Thoracic aorta (tissue), 2 donors: ENCODE measurements at regions not wholly inside any gene's neighbourhood (a gene's known extent, or its start where the extent isn't known, plus 50 kb on each side); places are given as distances from the start of the nearest gene placed in this dataset.

ENCODE experiments used
- ATAC-seq: fragments of 150-250 bp; one replicate; pipeline ENCODE4 v1.8.0; 2017; ENCODE audit warnings: low read depth; ENCODE audit not compliant: insufficient number of reproducible peaks, low FRiP score
- DNase-seq: peaks from one replicate; pipeline ENCODE4 v3.0.0-alpha.2; 2020; ENCODE audit warnings: low spot score
- H3K27ac ChIP-seq, 2 donors: fragments of 200-600 bp; sonication (generic); 1 replicate in 1 of 2; 2 replicates in 1 of 2; pipeline ENCODE4 v1.5.1; 2016; ENCODE audit warnings: mild to moderate bottlenecking in 2 of 2, moderate library complexity in 2 of 2
- H3K27me3 ChIP-seq: fragments of 200-600 bp; sonication (generic); replicated peaks from 2 replicates; pipeline ENCODE4 v1.6.0; 2016; ENCODE audit warnings: mild to moderate bottlenecking; ENCODE audit not compliant: insufficient read depth
- H3K36me3 ChIP-seq: fragments of 200-600 bp; sonication (generic); one replicate; pipeline ENCODE4 v1.5.1; 2016
- H3K4me1 ChIP-seq, 2 donors: fragments of 200-600 bp; sonication (generic); 1 replicate in 1 of 2; 2 replicates in 1 of 2; pipeline versions ENCODE4 v1.5.1 to v1.6.0; 2016; ENCODE audit warnings: low read depth in 2 of 2, mild to moderate bottlenecking in 1 of 2; ENCODE audit not compliant: control insufficient read depth in 1 of 2
- H3K4me3 ChIP-seq: fragments of 200-600 bp; sonication (generic); 2 replicates; pipeline ENCODE4 v1.5.1; 2016; ENCODE audit warnings: mild to moderate bottlenecking
- H3K9me3 ChIP-seq: fragments of 200-600 bp; sonication (generic); 2 replicates; pipeline ENCODE4 v1.5.1; 2016
- TF ChIP-seq, protein P1 (sequence below): fragments of 200-600 bp; sonication (generic); IDR thresholded peaks from one replicate; pipeline ENCODE4 v1.5.1; 2019; ENCODE audit warnings: antibody characterized with exemption

- Histone ChIP-seq H3K27ac (no peak overlapping the region), H3K36me3 (no peaks in the 10 kb centered on the region), H3K4me1 (no peaks in the 10 kb centered on the region), H3K4me3 (no peak overlapping the region), H3K9me3 (no peaks in the 10 kb centered on the region), H3K27me3 (no peaks in the 10 kb centered on the region)
- ATAC-seq (no peak), DNase-seq (no peak)
- TF ChIP-seq, protein P1, sequence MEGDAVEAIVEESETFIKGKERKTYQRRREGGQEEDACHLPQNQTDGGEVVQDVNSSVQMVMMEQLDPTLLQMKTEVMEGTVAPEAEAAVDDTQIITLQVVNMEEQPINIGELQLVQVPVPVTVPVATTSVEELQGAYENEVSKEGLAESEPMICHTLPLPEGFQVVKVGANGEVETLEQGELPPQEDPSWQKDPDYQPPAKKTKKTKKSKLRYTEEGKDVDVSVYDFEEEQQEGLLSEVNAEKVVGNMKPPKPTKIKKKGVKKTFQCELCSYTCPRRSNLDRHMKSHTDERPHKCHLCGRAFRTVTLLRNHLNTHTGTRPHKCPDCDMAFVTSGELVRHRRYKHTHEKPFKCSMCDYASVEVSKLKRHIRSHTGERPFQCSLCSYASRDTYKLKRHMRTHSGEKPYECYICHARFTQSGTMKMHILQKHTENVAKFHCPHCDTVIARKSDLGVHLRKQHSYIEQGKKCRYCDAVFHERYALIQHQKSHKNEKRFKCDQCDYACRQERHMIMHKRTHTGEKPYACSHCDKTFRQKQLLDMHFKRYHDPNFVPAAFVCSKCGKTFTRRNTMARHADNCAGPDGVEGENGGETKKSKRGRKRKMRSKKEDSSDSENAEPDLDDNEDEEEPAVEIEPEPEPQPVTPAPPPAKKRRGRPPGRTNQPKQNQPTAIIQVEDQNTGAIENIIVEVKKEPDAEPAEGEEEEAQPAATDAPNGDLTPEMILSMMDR: no peak
Observed at GRCh38 chr5:107196500-107197059, 474.2 kb downstream of the EFNA5 start.

DNA sequence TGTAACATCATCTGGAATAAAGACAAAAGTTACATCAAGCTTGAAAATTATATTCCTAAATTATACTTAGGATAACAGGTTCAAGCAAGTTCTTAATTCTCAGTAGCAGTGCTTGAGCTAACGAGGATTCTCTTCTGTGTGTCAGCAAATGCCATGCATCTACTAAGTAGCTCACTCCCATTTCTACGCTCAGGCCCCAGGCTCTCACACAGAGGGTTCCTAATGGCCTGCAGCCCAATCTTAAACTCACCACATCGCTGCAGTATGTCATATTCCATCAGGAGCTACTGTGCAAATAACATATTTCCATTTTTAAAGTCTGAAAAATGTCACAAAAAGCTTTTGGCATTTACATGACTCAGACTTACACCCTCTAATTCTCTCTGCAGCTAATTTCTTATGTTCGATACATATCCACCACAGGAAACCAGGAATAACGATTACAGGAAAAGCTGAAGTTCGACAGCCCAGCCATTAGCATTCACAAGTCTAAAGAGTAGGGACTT lies 474.8 kb downstream of the EFNA5 start:
- Histone ChIP-seq H3K4me1 (no peaks in the 10 kb centered on the region), H3K4me3 (no peak overlapping the region), H3K27me3 (no peaks in the 10 kb centered on the region), H3K27ac (no peak overlapping the region), H3K36me3 (no peaks in the 10 kb centered on the region), H3K9me3 (no peaks in the 10 kb centered on the region)
- ATAC-seq (no peak), DNase-seq (no peak)
- TF ChIP-seq, protein P1: no peak

- no peak overlapping the region for H3K27ac ChIP-seq
- no peaks in the 10 kb centered on the region for H3K36me3 ChIP-seq
- no peaks in the 10 kb centered on the region for H3K27me3 ChIP-seq
- H3K4me1 ChIP-seq: no peaks in the 10 kb centered on the region
- ATAC-seq: no peak
- H3K4me3 ChIP-seq: no peak overlapping the region
- H3K9me3 ChIP-seq: no peaks in the 10 kb centered on the region
- TF ChIP-seq, protein P1: no peak
- no peak for DNase-seq
Observed at GRCh38 chr5:107184871-107185270, 485.9 kb downstream of the EFNA5 start.

DNA sequence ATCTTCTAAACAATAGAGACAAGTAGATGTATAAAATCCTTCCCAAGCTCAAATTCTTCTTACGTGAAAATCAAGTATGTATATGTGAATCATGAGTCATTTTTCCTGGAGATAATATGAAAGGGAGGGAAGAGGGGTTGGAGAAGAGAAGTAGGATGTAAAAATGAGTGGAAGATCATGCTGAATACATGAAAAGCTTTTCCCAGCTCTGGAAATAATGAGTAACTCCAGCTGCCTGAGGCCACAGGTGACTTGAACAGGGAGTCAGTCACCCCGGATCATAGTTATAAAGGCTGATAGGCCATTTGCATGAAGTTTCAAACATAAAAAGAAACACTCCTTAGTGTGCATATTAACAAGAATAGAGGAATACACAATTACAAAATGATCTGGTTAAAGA lies 486.7 kb downstream of the EFNA5 start:
- Histone ChIP-seq H3K4me1 (no peaks in the 10 kb centered on the region), H3K4me3 (no peak overlapping the region), H3K27me3 (no peaks in the 10 kb centered on the region), H3K36me3 (no peaks in the 10 kb centered on the region), H3K9me3 (no peaks in the 10 kb centered on the region), H3K27ac (no peak overlapping the region)
- TF ChIP-seq, protein P1: no peak
- DNase-seq (no peak), ATAC-seq (no peak)

- DNase-seq: no peak
- no peaks in the 10 kb centered on the region for H3K27me3 ChIP-seq
- no peak for ATAC-seq
- no peaks in the 10 kb centered on the region for H3K4me1 ChIP-seq
- H3K4me3 ChIP-seq: no peak overlapping the region
- TF ChIP-seq, protein P1: no peak
- peaks cover 4% of the 10 kb centered on the region for H3K9me3 ChIP-seq
- no peak overlapping the region for H3K27ac ChIP-seq
- H3K36me3 ChIP-seq: no peaks in the 10 kb centered on the region
Observed at GRCh38 chr5:107170620-107171019, 500.1 kb downstream of the EFNA5 start.
